ENCODE measurements at regions not wholly inside any gene's neighbourhood (a gene's known extent, or its start where the extent isn't known, plus 50 kb on each side); places are given as distances from the start of the nearest gene placed in this dataset.

DNA sequence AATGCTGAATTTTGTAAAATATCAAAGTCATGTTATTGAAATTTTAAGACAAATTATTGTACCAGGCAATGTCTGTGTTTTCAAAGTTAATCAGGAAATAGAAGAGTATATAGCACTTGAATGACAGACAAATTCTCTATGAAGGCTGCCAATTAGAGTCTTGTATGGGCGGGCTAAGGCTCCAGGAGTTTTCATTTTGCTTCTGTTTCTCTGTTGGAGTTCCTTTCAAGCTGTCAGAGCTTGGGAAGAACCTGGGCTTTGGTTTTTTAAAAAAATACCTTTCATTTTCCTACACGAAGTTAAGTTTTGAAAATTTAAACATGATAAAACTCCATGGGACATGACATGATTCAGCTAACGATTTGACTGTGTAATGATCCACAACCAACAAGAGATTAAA is 339.0 kb upstream of the KCNH7 start:
- Histone ChIP-seq H3K4me3 (ENCODE audit: low read depth in 1 of 2, low read length in 2 of 2) (no peak overlapping the region), H3K9ac (ENCODE audit: low read length) (no peak overlapping the region), H3K27ac (ENCODE audit: low read depth, low read length) (no peak overlapping the region), H3K9me3 (ENCODE audit: low read length) (no peaks in the 10 kb centered on the region), H3K36me3 (ENCODE audit: insufficient read depth, low read length) (no peaks in the 10 kb centered on the region), H3K4me1 (ENCODE audit: insufficient read depth, low read length) (no peaks in the 10 kb centered on the region), H3K27me3 (ENCODE audit: control insufficient read depth in 1 of 2, insufficient read depth in 2 of 2, low read length in 2 of 2) (no peaks in the 10 kb centered on the region)

- Histone ChIP-seq H3K27me3 (ENCODE audit: control insufficient read depth in 1 of 2, insufficient read depth in 2 of 2, low read length in 2 of 2) (no peaks in the 10 kb centered on the region), H3K9me3 (ENCODE audit: low read length) (no peaks in the 10 kb centered on the region), H3K4me3 (ENCODE audit: low read depth in 1 of 2, low read length in 2 of 2) (no peak overlapping the region), H3K36me3 (ENCODE audit: insufficient read depth, low read length) (no peaks in the 10 kb centered on the region), H3K4me1 (ENCODE audit: insufficient read depth, low read length) (no peaks in the 10 kb centered on the region), H3K9ac (ENCODE audit: low read length) (no peak overlapping the region), H3K27ac (ENCODE audit: low read depth, low read length) (no peak overlapping the region)
These were observed 336.7 kb upstream of the KCNH7 start for GRCh38 chr2:163175294-163175693.

DNA sequence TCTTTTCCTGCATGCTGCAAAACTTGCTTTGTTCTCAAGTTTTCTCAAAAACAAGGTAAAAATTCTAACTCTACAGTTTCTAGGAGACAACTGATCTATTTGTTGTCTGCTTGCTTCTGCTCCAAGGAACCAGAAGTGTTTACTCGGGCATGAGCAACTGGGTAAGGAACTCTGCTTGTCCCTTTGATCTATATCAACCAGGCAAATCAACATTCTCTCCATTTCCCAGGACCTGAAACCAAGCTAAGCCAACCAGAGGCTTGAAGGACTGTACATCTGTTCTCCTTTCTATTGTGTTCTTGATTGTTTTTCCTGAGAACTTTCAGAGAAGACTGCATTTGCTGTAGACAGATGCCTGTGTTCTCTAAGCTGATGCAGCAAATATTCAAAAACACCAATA is 335.0 kb upstream of the KCNH7 start:
- H3K27ac ChIP-seq (ENCODE audit: low read depth, low read length), result no peak overlapping the region
- no peaks in the 10 kb centered on the region for H3K27me3 ChIP-seq (ENCODE audit: control insufficient read depth in 1 of 2, insufficient read depth in 2 of 2, low read length in 2 of 2)
- no peaks in the 10 kb centered on the region for H3K9me3 ChIP-seq (ENCODE audit: low read length)
- no peaks in the 10 kb centered on the region for H3K36me3 ChIP-seq (ENCODE audit: insufficient read depth, low read length)
- H3K4me1 ChIP-seq (ENCODE audit: insufficient read depth, low read length), result no peaks in the 10 kb centered on the region
- no peak overlapping the region for H3K4me3 ChIP-seq (ENCODE audit: low read depth in 1 of 2, low read length in 2 of 2)
- H3K9ac ChIP-seq (ENCODE audit: low read length), result no peak overlapping the region

- Histone ChIP-seq H3K9me3 (ENCODE audit: low read length) (no peaks in the 10 kb centered on the region), H3K4me1 (ENCODE audit: insufficient read depth, low read length) (no peaks in the 10 kb centered on the region), H3K9ac (ENCODE audit: low read length) (no peak overlapping the region), H3K27ac (ENCODE audit: low read depth, low read length) (no peak overlapping the region), H3K36me3 (ENCODE audit: insufficient read depth, low read length) (no peaks in the 10 kb centered on the region), H3K27me3 (ENCODE audit: control insufficient read depth in 1 of 2, insufficient read depth in 2 of 2, low read length in 2 of 2) (no peaks in the 10 kb centered on the region), H3K4me3 (ENCODE audit: low read depth in 1 of 2, low read length in 2 of 2) (no peak overlapping the region)
These were observed 333.4 kb upstream of the KCNH7 start for GRCh38 chr2:163171786-163172530.

DNA sequence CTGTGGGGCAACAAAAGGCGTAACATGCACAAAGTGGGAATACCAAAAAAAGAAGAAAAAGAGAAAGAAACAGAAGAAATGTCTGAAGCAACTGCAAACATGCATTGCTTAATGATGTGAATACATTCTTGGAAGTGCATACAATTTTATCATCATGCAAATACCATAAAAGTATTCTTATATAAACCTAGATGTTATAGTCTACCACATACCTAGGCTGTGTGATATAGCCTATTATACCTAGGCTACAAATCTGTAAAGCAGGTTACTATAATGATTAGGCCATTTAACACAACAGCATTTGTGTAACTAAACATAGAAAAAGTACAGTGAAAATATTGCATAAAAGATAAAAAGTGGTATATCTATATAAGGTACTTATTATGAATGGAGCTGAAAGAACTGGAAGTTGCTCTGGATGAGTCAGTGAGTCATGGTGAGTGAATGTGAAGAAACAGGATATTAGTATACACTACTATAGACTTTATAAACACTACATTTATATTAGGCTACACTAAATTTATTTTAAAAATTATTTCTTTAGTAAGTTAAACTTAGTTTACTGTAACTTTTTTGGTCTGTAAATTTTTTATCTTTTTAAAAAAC is 319.4 kb upstream of the KCNH7 start:
- Histone ChIP-seq H3K9me3 (ENCODE audit: low read length) (no peaks in the 10 kb centered on the region), H3K27me3 (ENCODE audit: control insufficient read depth in 1 of 2, insufficient read depth in 2 of 2, low read length in 2 of 2) (no peaks in the 10 kb centered on the region), H3K36me3 (ENCODE audit: insufficient read depth, low read length) (no peaks in the 10 kb centered on the region), H3K27ac (ENCODE audit: low read depth, low read length) (no peak overlapping the region), H3K4me3 (ENCODE audit: low read depth in 1 of 2, low read length in 2 of 2) (no peak overlapping the region), H3K9ac (ENCODE audit: low read length) (no peak overlapping the region), H3K4me1 (ENCODE audit: insufficient read depth, low read length) (no peaks in the 10 kb centered on the region)

- H3K27ac ChIP-seq (ENCODE audit: low read depth, low read length), result no peak overlapping the region
- H3K4me3 ChIP-seq (ENCODE audit: low read depth in 1 of 2, low read length in 2 of 2), result no peak overlapping the region
- H3K9ac ChIP-seq (ENCODE audit: low read length), result no peak overlapping the region
- no peaks in the 10 kb centered on the region for H3K9me3 ChIP-seq (ENCODE audit: low read length)
- H3K4me1 ChIP-seq (ENCODE audit: insufficient read depth, low read length), result no peaks in the 10 kb centered on the region
- H3K27me3 ChIP-seq (ENCODE audit: control insufficient read depth in 1 of 2, insufficient read depth in 2 of 2, low read length in 2 of 2), result no peaks in the 10 kb centered on the region
- H3K36me3 ChIP-seq (ENCODE audit: insufficient read depth, low read length), result no peaks in the 10 kb centered on the region
These were observed 318.8 kb upstream of the KCNH7 start for GRCh38 chr2:163157411-163157810.

DNA sequence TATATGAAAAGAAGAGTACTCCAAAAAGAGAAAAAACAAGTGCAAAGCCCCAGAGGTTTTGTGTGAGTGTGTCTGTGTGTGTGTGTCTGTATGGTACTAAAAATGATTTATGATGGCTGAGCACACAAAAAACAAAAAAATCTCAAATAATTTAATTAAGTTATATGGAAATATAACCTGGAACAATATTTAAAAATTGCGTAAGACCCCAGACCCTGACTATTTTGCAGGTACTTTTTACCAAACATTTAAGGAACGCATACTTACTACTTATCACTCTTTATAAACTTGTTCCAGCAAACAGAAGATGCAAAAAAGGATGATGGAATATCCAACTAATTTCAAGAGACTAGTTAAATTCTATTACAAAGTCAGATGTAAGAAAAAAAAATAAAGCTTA is 317.4 kb upstream of the KCNH7 start:
- Histone ChIP-seq H3K27me3 (ENCODE audit: control insufficient read depth in 1 of 2, insufficient read depth in 2 of 2, low read length in 2 of 2) (no peaks in the 10 kb centered on the region), H3K4me1 (ENCODE audit: insufficient read depth, low read length) (no peaks in the 10 kb centered on the region), H3K4me3 (ENCODE audit: low read depth in 1 of 2, low read length in 2 of 2) (no peak overlapping the region), H3K27ac (ENCODE audit: low read depth, low read length) (no peak overlapping the region), H3K9me3 (ENCODE audit: low read length) (no peaks in the 10 kb centered on the region), H3K36me3 (ENCODE audit: insufficient read depth, low read length) (no peaks in the 10 kb centered on the region), H3K9ac (ENCODE audit: low read length) (no peak overlapping the region)

- no peak overlapping the region for H3K4me3 ChIP-seq (ENCODE audit: low read depth in 1 of 2, low read length in 2 of 2)
- H3K9ac ChIP-seq (ENCODE audit: low read length), result no peak overlapping the region
- no peak overlapping the region for H3K27ac ChIP-seq (ENCODE audit: low read depth, low read length)
- H3K36me3 ChIP-seq (ENCODE audit: insufficient read depth, low read length), result no peaks in the 10 kb centered on the region
- no peaks in the 10 kb centered on the region for H3K4me1 ChIP-seq (ENCODE audit: insufficient read depth, low read length)
- H3K27me3 ChIP-seq (ENCODE audit: control insufficient read depth in 1 of 2, insufficient read depth in 2 of 2, low read length in 2 of 2), result no peaks in the 10 kb centered on the region
- H3K9me3 ChIP-seq (ENCODE audit: low read length), result no peaks in the 10 kb centered on the region
These were observed 316.8 kb upstream of the KCNH7 start for GRCh38 chr2:163155279-163155883.

DNA sequence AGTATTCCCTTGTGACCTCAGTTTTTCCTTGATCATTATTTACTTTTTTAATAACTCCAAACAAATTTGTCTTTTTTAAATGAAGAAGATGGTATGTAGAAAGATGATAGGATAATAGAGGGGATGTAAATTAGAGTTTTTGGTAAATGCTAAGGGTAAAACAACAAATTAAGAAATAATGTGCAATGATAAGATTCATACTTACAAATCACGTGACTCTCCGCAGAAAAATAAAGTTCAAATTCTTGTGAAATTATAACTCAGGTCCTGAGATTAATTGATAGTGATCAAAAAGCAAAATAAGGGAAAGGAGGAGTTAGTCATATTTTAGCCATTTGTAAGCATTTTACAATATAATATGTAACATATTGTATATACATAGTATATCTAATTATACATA is 304.1 kb upstream of the KCNH7 start:
- no peak overlapping the region for H3K4me3 ChIP-seq (ENCODE audit: low read depth in 1 of 2, low read length in 2 of 2)
- no peaks in the 10 kb centered on the region for H3K4me1 ChIP-seq (ENCODE audit: insufficient read depth, low read length)
- H3K9me3 ChIP-seq (ENCODE audit: low read length), result no peaks in the 10 kb centered on the region
- H3K36me3 ChIP-seq (ENCODE audit: insufficient read depth, low read length), result no peaks in the 10 kb centered on the region
- no peak overlapping the region for H3K27ac ChIP-seq (ENCODE audit: low read depth, low read length)
- H3K27me3 ChIP-seq (ENCODE audit: control insufficient read depth in 1 of 2, insufficient read depth in 2 of 2, low read length in 2 of 2), result no peaks in the 10 kb centered on the region
- no peak overlapping the region for H3K9ac ChIP-seq (ENCODE audit: low read length)

GRCh38 chr2:163138947-163139346 is 300.4 kb upstream of the KCNH7 start:
- Histone ChIP-seq H3K27ac (ENCODE audit: low read depth, low read length) (no peak overlapping the region), H3K36me3 (ENCODE audit: insufficient read depth, low read length) (no peaks in the 10 kb centered on the region), H3K4me1 (ENCODE audit: insufficient read depth, low read length) (no peaks in the 10 kb centered on the region), H3K27me3 (ENCODE audit: control insufficient read depth in 1 of 2, insufficient read depth in 2 of 2, low read length in 2 of 2) (no peaks in the 10 kb centered on the region), H3K4me3 (ENCODE audit: low read depth in 1 of 2, low read length in 2 of 2) (no peak overlapping the region), H3K9ac (ENCODE audit: low read length) (no peak overlapping the region), H3K9me3 (ENCODE audit: low read length) (no peaks in the 10 kb centered on the region)

DNA sequence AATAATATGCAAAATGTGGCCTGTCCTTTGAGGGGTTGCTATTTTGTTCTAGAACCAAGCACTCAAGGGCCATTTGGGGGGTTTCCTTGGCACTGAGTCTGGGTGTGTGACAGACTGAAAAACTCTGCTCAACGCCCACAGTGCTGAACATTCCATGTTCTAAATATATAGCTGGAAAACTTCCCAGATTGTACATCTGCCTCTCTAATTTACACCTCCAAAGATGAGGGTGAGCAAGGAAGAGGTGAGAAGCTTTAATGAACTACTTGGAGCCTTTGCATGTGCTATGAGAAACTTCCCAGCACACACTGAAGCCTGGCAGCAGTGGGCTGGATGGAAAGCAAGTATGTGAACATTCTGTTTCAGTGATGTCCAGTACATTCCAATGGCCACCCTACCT is 296.7 kb upstream of the KCNH7 start:
- H3K27ac ChIP-seq (ENCODE audit: low read depth, low read length), result no peak overlapping the region
- no peaks in the 10 kb centered on the region for H3K4me1 ChIP-seq (ENCODE audit: insufficient read depth, low read length)
- no peaks in the 10 kb centered on the region for H3K9me3 ChIP-seq (ENCODE audit: low read length)
- H3K36me3 ChIP-seq (ENCODE audit: insufficient read depth, low read length), result no peaks in the 10 kb centered on the region
- no peak overlapping the region for H3K4me3 ChIP-seq (ENCODE audit: low read depth in 1 of 2, low read length in 2 of 2)
- H3K9ac ChIP-seq (ENCODE audit: low read length), result no peak overlapping the region
- H3K27me3 ChIP-seq (ENCODE audit: control insufficient read depth in 1 of 2, insufficient read depth in 2 of 2, low read length in 2 of 2), result no peaks in the 10 kb centered on the region

DNA sequence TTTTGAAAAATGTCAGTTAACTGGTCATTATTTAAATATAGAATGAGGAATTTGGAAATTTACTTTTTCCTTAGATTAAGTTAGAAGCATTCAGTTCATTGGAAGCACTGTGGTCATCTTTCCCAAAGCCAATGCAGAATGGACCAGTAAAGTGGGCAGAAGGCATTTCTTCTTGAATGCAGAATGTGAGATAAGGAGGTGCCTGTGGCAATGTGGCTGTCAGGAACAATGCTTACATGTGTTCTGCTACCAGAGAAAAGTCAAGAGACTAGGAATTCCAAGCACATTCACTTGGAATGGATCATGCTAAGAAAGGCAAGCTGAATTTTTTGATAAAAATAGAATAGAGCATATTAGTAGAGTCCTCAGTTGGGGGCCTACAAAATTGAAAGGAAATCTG is 295.0 kb upstream of the KCNH7 start:
- H3K4me1 ChIP-seq (ENCODE audit: insufficient read depth, low read length), result no peaks in the 10 kb centered on the region
- H3K36me3 ChIP-seq (ENCODE audit: insufficient read depth, low read length), result no peaks in the 10 kb centered on the region
- no peaks in the 10 kb centered on the region for H3K9me3 ChIP-seq (ENCODE audit: low read length)
- no peak overlapping the region for H3K9ac ChIP-seq (ENCODE audit: low read length)
- H3K27me3 ChIP-seq (ENCODE audit: control insufficient read depth in 1 of 2, insufficient read depth in 2 of 2, low read length in 2 of 2), result no peaks in the 10 kb centered on the region
- H3K4me3 ChIP-seq (ENCODE audit: low read depth in 1 of 2, low read length in 2 of 2), result no peak overlapping the region
- H3K27ac ChIP-seq (ENCODE audit: low read depth, low read length), result no peak overlapping the region

Measured in muscle layer of colon (tissue), 2 donors.